Stimulated activated CD4-positive, alpha-beta T cell treated with anti-CD3 and anti-CD28 coated beads, Interleukin-1b, Interleukin-23, amount 100 ng/mL, for 24 hours (primary cell): ENCODE measurements at regions not wholly inside any gene's neighbourhood (a gene's known extent, or its start where the extent isn't known, plus 50 kb on each side); places are given as distances from the start of the nearest gene placed in this dataset.

Source experiments
- DNase-seq, 4 experiments: peaks; one replicate each; pipeline ENCODE4 v3.0.0-alpha.2; 2020; ENCODE audit warnings: low read depth in 4 of 4, low spot score in 1 of 4

- DNase-seq = no peak
These were observed 201.8 kb upstream of the RFC3 start for GRCh38 chr13:33616130-33616529.

GRCh38 chr13:33617055-33617454, 200.9 kb upstream of the RFC3 start:
- DNase-seq = no peak

GRCh38 chr13:33624253-33624652, 193.7 kb upstream of the RFC3 start:
- DNase-seq = no peak

- no peak for DNase-seq
These were observed 193.2 kb upstream of the RFC3 start for GRCh38 chr13:33624740-33625139.

GRCh38 chr13:33626407-33626806, 191.5 kb upstream of the RFC3 start:
- no peak for DNase-seq

GRCh38 chr13:33628662-33629061, 189.3 kb upstream of the RFC3 start:
- DNase-seq = no peak

- DNase-seq = no peak
These were observed 188.2 kb upstream of the RFC3 start for GRCh38 chr13:33629605-33630360.

- no peak for DNase-seq
These were observed 184.0 kb upstream of the RFC3 start for GRCh38 chr13:33633701-33634545.

GRCh38 chr13:33634546-33634982, 183.4 kb upstream of the RFC3 start:
- no peak for DNase-seq

- no peak for DNase-seq
These were observed 181.7 kb upstream of the RFC3 start for GRCh38 chr13:33636243-33636642.

- DNase-seq = no peak
These were observed 180.8 kb upstream of the RFC3 start for GRCh38 chr13:33636955-33637670.

GRCh38 chr13:33637978-33638743, 179.8 kb upstream of the RFC3 start:
- DNase-seq = no peak

GRCh38 chr13:33639158-33639557, 178.8 kb upstream of the RFC3 start:
- DNase-seq = no peak

- peak; percentile 3 to 52 (median 30) for DNase-seq
These were observed 178.3 kb upstream of the RFC3 start for GRCh38 chr13:33639626-33640080.

GRCh38 chr13:33640832-33641231, 177.1 kb upstream of the RFC3 start:
- DNase-seq = no peak

- DNase-seq = no peak
These were observed 175.4 kb upstream of the RFC3 start for GRCh38 chr13:33642374-33643065.

- DNase-seq = no peak
These were observed 173.1 kb upstream of the RFC3 start for GRCh38 chr13:33644581-33645543.

GRCh38 chr13:33645591-33646554, 172.1 kb upstream of the RFC3 start:
- DNase-seq = no peak
